Stimulated activated CD4-positive, alpha-beta T cell treated with anti-CD3 and anti-CD28 coated beads, Interleukin-4, amount 100 ng/mL, for 4 hours (primary cell): ENCODE measurements at regions not wholly inside any gene's neighbourhood (a gene's known extent, or its start where the extent isn't known, plus 50 kb on each side); places are given as distances from the start of the nearest gene placed in this dataset.
A peak's percentile ranks its signal among the peaks of the same experiment; 100 is the strongest.
"Not testable (repeated sequence)": the region's sequence is repeated elsewhere in the genome, so short reads cannot be mapped to it uniquely, and the experiment has no call there.

Experiments used
- DNase-seq, 2 experiments: peaks; one replicate each; pipeline ENCODE4 v3.0.0-alpha.2; 2020

DNA sequence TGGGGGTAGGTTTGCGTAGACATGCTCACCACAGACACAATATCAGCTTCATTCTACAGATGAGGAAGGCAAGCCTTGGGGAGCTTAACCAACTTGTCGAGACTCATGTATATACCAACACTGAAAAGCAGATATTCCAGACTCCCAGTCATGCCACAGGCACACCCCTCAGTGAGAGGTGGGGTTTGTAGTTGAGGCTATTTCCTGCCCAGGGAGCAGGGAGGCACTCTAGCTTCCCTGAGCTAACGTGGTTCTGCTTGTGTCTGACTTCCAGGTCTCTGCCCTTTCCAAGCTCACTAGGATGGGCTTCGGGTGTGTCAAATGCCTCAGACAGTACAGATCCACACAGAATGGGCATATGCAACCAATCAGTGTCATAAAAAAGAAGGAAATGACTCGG lies 122.3 kb upstream of the RUNX1 start:
- no peak for DNase-seq

DNA sequence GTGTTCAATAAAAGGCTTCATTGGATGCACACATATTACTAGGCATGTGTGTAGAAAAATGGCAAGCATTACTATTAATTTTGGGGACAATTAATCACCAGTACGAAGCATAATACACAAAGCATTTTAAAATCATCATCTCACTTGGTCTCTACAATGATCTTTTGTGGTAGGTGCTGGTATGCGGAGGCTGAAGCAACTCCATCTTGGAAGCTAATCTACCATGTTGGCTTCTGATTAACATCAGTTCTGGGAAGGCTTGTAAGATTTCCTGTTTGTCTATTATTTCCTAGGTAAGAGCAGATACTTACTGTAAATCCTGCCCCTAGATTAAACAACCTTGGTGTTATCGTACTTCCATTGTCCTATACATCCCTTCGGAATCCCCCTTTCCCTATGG lies 121.7 kb upstream of the RUNX1 start:
- DNase-seq, result no peak

DNA sequence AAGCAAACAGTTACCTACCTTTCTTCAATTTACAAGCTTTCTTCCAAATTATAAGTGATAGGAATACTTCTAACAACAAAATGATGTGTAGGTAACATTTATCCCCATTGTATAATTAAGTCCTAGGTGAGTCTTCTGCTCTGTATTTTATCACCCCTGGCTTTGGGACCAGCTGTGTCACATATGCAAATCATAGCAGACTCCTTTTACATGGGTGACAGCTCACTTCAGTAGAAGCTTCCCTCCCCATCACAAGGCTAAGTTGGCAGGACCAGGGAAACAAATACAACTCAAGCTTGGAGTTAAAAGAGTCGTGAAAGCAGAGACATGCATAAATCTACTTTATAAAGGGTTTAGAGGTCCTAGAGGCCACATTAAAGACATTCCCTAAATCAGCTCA lies 121.1 kb upstream of the RUNX1 start:
- no peak for DNase-seq

DNA sequence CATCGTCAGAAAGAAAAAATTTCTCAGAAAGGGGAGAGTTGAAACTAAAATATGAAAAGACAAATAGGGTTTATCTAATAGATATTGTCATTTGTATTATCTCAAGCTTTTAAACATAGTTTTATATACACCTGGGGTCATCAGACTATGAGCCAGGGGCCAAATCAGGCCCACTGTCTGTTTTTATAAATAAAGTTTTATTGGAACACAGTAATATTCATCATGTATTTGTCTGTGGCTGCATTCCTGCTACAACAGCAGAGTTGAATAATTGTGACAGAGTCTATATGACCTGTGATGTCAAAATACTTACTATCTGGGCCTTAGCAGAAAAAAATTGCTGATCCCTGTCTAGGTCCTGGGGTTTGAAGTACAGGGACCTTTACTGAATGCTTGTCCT lies 120.5 kb upstream of the RUNX1 start:
- DNase-seq, result no peak

GRCh38 chr21:35168735-35169134 lies 119.6 kb upstream of the RUNX1 start:
- no peak for DNase-seq

GRCh38 chr21:35164971-35165483 lies 115.9 kb upstream of the RUNX1 start:
- no peak for DNase-seq

DNA sequence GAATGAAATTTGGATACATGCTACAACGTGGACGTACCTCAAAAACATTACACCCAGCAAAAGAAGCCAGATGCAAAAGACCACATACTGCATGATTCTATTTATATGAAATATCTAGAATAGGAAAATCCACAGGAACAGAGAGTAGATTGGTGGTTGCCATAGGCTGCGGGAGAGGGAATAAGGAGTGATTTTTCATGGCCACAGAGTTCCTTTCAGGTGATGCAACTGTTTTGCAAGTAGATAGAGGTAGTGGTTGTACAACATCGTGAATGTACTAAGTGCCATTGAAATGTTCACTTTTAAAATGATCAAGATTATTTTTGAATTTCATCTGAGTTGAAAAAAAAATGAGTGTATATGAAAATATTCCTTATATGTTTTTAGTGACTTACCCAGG lies 115.3 kb upstream of the RUNX1 start:
- no peak for DNase-seq

GRCh38 chr21:35163411-35163810 lies 114.3 kb upstream of the RUNX1 start:
- no peak for DNase-seq

- no peak for DNase-seq
These were observed 113.7 kb upstream of the RUNX1 start for GRCh38 chr21:35162831-35163230.

DNA sequence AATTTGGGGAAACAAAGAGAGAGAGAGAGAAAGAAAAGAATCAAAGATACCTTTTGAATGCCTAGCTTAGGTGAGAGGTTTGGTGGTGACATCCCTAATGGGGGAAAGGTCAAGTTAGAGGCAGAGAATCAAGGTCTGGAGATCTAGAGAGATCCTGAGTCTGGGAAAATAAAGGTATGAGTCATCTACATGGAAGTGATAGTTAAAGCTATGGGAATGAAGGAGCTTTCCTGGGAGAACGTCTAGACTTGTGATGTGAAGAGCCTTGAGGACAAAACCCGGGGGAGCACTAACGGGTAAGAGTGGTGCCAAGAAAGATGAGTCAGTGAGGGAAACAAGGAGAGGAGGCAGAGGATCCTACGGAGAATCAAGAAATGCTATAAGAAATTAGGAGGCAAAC lies 110.8 kb upstream of the RUNX1 start:
- no peak for DNase-seq

GRCh38 chr21:35157374-35157773 lies 108.3 kb upstream of the RUNX1 start:
- not testable (repeated sequence) for DNase-seq

- no peak for DNase-seq
These were observed 107.5 kb upstream of the RUNX1 start for GRCh38 chr21:35156293-35157278.

- DNase-seq, result no peak
These were observed 105.7 kb upstream of the RUNX1 start for GRCh38 chr21:35154788-35155187.

DNA sequence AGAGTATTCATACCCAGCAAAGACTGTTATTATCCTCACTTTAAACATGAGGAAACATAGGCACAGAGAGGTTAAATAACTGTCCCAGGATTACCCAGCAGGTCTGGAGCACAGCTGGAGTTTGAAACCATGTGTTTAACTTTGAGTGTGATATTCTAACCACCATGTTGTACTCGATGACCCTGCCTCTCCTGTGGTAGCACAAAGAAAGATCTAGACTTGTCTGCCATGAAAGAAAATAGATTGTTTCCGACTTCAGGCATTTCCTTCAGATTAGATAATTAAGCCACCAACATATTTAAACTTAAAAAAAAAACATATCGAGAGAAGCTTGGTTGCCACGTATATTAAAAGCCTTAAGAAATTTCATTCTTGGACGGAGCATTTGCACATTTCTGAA lies 104.6 kb upstream of the RUNX1 start:
- DNase-seq, result no peak

GRCh38 chr21:35150562-35151226 lies 101.6 kb upstream of the RUNX1 start:
- no peak for DNase-seq

DNA sequence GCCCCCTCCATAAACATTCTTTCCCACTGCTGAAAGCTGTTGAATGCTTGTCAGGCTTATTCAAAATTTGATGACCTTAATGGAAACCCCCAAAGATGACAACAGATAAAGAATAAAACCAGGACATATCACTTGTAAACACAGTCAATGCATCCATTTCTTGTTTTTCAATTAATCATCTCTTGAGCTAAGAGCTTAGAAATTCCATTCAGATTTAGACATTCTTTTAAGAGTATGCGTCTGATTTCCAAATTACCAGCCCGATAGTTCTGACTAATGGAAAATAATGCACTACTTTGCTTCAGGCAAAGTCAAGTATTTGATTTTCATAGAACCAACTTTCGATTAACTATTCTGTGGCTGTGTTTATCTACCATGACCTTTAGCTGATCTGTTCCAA lies 100.6 kb upstream of the RUNX1 start:
- DNase-seq, result no peak

DNA sequence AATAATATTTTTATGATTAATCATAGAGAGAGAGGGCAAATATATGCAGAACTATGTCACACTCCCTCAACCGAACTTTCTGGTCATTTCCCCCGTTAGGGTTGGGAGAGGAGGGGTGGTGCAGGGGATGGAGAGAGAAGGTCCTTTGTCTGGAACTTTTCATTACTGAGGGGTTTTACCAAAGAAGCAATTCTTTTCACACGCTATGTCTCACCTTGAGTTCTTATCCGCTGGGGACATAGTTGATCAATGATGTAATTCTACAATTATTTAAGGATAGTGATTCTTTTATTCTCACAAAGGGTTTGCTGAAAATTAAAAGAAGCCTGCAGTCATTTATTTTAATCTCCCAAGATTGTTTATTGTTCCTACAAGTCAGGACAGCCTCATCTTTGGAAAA lies 98.3 kb upstream of the RUNX1 start:
- DNase-seq, result no peak

DNA sequence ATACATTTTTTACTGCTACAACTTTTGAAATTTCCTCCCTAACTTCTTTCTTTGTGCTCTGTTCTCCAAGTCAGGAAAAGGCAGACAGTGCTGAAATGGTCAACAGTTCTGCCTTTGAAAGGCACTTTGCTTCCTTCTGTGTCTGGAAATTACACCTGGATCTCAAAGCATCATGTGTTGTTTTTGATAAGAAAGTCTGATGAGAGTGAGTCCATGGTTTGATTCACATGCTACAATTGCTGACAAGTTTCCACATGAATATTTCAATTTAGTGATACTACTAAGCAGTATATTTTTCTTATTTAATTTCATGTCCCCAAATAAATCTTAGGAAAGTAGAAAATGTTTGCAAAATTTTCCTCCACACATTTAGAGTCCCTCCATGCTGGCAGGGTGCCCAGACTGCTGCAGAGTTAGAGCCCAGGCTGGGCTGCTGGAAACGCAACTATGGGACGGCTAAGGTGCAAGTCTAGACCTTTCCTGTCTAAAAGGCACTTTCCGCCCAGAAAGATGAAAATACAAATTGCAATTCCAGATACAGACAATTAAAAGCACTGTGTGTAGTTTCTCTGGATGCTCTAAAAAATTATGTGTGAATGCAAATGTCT lies 96.6 kb upstream of the RUNX1 start:
- no peak for DNase-seq

DNA sequence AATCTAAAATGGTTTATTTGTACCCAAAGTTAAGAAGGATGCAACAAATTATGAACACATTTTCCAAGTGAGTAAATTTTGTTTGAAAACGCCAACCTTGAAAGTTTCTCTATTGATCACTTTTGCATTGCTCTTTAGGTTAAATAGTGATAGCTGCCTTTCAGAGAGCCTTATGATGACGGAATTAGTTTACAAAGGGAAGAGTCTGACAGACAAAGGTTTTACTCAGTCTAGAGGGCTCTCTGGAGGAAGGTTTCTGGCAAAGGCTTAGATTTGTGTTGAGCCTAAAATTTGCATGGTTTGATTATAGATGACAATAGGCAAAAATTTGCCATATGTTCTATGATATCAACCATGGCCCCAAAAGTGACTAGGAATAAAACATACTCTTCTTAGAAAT lies 95.9 kb upstream of the RUNX1 start:
- no peak for DNase-seq

DNA sequence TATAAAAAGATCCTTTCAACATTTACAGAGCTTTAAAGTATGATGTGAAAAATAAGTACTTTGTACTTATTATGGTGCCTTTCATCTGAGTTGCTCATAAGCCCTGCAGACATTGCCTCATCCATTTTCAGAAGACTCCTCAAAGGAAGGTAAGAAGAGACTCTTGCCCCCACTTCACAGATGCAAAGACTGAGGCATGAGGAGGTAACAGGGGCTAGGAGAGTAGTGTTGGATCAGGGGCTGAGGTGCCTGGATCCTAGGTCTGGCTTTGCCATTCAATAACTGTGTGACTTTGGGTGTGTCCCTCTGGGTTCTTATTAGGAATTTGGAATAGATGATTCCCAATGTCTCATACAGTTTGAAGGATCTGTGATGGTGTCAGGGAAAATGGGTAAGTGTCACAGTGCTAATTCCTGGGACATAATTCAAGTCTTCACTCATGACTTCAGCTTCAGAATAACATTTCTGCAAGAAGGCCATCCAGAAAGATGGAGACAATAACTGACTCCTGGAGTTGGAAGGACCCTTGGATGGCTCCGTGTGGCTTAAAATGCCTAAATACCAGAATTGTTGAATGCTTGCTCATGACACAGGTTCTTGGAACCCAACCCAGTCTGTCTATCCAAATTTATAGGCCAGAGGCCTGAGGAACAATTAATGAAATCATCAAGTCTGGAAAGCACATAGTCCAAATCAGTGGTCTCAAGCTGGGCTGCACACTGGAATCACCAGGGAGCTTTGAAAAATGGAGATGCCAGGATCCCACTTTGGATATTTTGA lies 93.1 kb upstream of the RUNX1 start:
- no peak for DNase-seq

DNA sequence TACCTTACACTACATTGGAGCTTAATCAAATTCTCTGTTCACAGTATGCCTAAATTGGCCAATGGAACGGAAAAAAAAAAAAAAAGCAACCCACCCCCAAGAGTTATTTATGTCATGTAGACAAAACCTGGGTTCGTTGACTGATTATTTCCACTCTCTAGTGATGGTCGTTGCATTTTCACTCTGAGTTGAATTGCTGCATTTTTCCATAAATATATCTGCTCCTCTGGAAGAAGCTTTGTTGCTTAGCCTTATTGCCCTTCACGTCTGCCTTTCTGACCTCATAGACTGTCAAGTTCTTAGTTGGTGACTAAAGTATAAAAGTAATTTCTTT lies 90.2 kb upstream of the RUNX1 start:
- peak in 1 of 2 experiments; percentile 32 for DNase-seq

DNA sequence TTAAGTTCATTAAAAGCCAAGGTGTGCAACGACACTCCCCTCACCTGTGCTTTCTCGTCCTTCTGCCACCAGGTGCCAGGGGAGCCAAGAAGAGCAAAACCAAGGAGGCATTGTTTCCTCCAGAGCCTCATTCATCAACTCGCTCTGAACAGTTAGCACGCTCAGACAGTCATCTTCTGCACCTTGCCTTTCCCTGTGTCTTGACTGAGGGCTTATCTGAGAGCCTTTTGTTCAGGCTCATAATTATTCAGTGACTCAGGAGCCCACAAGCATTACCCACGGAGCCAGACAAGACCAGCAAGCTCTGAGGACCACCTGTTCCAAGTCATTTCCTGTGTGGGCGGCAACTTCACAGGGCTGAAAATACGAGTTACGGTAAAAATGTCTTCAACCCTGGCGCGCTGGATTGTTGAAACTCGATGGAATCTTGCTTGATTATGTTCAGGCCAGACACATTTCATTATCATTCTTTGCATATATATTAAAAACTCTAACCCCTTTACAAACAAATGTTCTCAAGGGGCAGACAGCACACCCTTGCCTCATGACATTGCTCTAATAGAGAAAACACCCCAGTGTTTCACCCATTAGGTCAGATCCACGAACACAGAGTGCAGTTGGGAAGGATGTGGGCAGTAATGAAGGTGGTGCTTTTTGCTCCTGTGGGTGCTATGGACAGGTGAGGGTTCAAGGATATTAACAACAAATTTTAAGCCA lies 89.7 kb upstream of the RUNX1 start:
- peak; percentile 48 to 80 for DNase-seq
